Glutamatergic neuron (in vitro differentiated cells): ENCODE measurements at regions not wholly inside any gene's neighbourhood (a gene's known extent, or its start where the extent isn't known, plus 50 kb on each side); places are given as distances from the start of the nearest gene placed in this dataset.
"Not testable (repeated sequence)": the region's sequence is repeated elsewhere in the genome, so short reads cannot be mapped to it uniquely, and the experiment has no call there.

Source experiments
- DNase-seq: peaks from one replicate; pipeline ENCODE4 v3.0.0; 2022
- H3K27ac Mint-ChIP-seq: one replicate; pipeline ENCODE4 v1.8.0; 2020; ENCODE audit warnings: mild to moderate bottlenecking, mixed read lengths, inconsistent platforms; ENCODE audit not compliant: unreplicated experiment
- H3K27me3 Mint-ChIP-seq: one replicate; pipeline ENCODE4 v1.8.0; 2020; ENCODE audit warnings: mild to moderate bottlenecking, moderate library complexity, mixed read lengths, inconsistent platforms; ENCODE audit not compliant: unreplicated experiment
- H3K36me3 Mint-ChIP-seq: one replicate; pipeline ENCODE4 v1.8.0; 2020; ENCODE audit warnings: mild to moderate bottlenecking, mixed read lengths, inconsistent platforms; ENCODE audit not compliant: unreplicated experiment
- H3K4me1 Mint-ChIP-seq: one replicate; pipeline ENCODE4 v1.8.0; 2020; ENCODE audit warnings: mild to moderate bottlenecking, low read depth, mixed read lengths, inconsistent platforms; ENCODE audit not compliant: unreplicated experiment
- H3K4me3 Mint-ChIP-seq: one replicate; pipeline ENCODE4 v1.8.0; 2020; ENCODE audit warnings: mild to moderate bottlenecking, mixed read lengths, inconsistent platforms; ENCODE audit not compliant: unreplicated experiment
- H3K9me3 Mint-ChIP-seq: one replicate; pipeline ENCODE4 v1.8.0; 2020; ENCODE audit warnings: mild to moderate bottlenecking, moderate library complexity, mixed read lengths, inconsistent platforms; ENCODE audit not compliant: unreplicated experiment
- CTCF ChIP-seq: fragments of 200-600 bp; sonication (generic); IDR thresholded peaks from one replicate; pipeline ENCODE4 v1.5.0; 2021; ENCODE audit not compliant: partially characterized antibody, unreplicated experiment

DNA sequence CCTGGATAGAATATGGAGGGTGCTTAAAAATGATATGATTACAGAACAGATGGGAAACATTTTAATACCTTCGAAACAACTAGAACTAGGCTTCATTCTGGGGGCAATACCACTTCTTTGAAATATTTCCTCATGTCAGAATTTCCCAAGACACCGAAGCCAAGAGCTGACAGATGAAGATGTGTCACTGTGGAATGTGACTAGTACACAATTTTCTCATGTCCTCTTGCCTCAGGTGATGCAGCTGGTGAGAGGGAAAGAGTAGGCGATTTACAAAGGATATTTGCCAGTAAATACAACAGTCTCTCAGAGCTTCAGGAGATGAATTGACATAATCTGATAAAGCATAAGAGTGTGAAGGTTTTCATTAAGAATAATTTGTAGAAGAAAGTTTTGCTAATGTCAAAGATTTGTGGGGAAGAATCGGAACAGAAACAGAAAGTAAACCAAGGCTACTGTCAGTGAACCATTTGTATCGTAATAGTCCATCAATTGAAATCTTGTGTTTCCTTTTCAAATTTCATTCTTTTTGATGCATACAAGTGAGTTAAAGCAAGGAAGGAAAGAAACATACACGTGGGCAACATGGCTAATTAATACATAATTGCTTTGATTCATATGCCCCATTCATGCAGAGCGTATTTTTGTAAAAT, 164.7 kb upstream of the CCN2 start:
- H3K9me3 Mint-ChIP-seq: no peaks in the 10 kb centered on the region
- DNase-seq: no peak
- no peaks in the 10 kb centered on the region for H3K27me3 Mint-ChIP-seq
- H3K4me3 Mint-ChIP-seq: no peak overlapping the region
- no peak for TF ChIP-seq CTCF
- no peaks in the 10 kb centered on the region for H3K36me3 Mint-ChIP-seq
- no peak overlapping the region for H3K27ac Mint-ChIP-seq
- H3K4me1 Mint-ChIP-seq: no peaks in the 10 kb centered on the region

DNA sequence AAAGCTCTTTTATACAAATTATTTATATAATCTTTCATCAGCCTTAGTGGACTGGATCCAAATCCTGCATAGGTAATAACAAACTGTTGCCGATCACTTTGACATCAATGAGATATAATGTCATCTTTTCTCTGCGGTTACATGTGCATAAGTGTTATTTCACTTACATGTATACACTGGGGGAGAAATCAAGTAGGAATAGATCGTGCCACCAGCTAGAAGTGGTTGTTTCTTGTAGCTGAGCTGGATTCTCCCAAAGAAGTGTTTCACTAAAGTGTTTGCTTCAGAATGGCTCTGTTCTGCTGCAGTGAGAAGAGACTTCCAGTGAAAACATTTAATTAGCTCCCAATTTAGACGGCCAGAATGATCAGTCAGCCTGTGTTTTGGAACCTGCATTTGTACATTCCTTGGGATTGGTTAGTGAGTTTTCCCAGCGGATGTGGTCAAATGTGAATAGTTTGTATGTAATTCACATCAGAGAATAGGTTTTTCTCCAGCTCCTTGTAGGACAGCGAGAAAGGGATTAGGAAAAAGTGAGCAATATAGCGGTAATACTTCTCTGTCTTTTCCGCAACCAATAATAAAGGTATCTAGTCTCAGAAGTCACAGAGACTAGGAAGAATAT, 163.1 kb upstream of the CCN2 start:
- no peak for TF ChIP-seq CTCF
- no peak for DNase-seq

DNA sequence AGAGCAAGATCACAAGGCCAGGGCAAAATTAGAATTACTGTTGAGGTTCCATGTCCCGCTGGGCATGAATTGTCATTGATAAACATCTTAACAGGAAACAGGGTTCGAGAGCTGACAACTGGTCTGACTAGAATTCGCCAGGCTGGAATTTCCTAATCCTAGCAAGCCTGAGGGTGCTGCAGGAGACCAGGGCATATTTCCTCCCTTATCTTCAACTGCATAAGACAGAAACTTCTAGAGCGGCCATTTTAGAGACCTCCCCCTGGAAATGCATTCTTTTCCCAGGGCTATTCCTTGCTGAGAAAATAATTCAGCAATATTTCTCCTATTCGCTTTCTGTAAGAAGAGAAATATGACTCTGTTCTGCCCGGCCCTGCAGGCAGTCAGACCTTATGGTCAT, 158.6 kb upstream of the CCN2 start:
- H3K27me3 Mint-ChIP-seq, H3K4me3 Mint-ChIP-seq, DNase-seq, H3K27ac Mint-ChIP-seq, H3K9me3 Mint-ChIP-seq, H3K4me1 Mint-ChIP-seq: not testable (repeated sequence)
- peaks cover 10% of the 10 kb centered on the region for H3K36me3 Mint-ChIP-seq

More for the DNA sequence above, 163.1 kb upstream of the CCN2 start:
- no peak overlapping the region for H3K4me3 Mint-ChIP-seq
- no peaks in the 10 kb centered on the region for H3K4me1 Mint-ChIP-seq
- no peak overlapping the region for H3K27ac Mint-ChIP-seq
- peaks cover 9% of the 10 kb centered on the region for H3K36me3 Mint-ChIP-seq
- peaks cover 1% of the 10 kb centered on the region for H3K9me3 Mint-ChIP-seq
- no peaks in the 10 kb centered on the region for H3K27me3 Mint-ChIP-seq

GRCh38 chr6:132107896-132108295, 156.7 kb upstream of the CCN2 start:
- H3K4me1 Mint-ChIP-seq: no peaks in the 10 kb centered on the region
- no peak overlapping the region for H3K4me3 Mint-ChIP-seq
- no peak overlapping the region for H3K27ac Mint-ChIP-seq
- H3K27me3 Mint-ChIP-seq: no peaks in the 10 kb centered on the region
- H3K9me3 Mint-ChIP-seq: peaks cover 1% of the 10 kb centered on the region
- TF ChIP-seq CTCF: no peak
- H3K36me3 Mint-ChIP-seq: peaks cover 16% of the 10 kb centered on the region
- no peak for DNase-seq

DNA sequence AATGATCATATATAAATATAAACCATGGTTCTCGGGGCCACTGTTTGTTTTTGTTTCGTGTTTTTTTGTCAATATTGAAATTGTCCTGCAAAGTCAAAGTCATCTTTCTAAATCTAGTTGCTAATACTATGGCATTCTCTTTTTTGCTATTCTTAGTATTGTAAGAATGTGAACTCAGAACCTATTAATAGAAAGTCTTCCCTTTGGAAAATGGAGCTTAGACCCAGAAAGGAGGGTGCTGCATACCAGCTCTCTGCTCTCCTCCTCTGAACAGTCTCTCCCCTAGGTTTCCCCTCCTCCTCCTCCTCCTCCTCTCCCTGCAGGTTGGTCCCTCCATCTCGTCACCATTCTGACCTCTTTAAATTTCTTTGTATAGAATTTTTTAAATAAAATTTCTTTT, 150.4 kb upstream of the CCN2 start:
- no peak for DNase-seq
- TF ChIP-seq CTCF: no peak
- H3K9me3 Mint-ChIP-seq: peaks cover 2% of the 10 kb centered on the region
- no peaks in the 10 kb centered on the region for H3K27me3 Mint-ChIP-seq
- no peak overlapping the region for H3K4me3 Mint-ChIP-seq
- no peak overlapping the region for H3K27ac Mint-ChIP-seq
- H3K4me1 Mint-ChIP-seq: peaks cover 14% of the 10 kb centered on the region
- H3K36me3 Mint-ChIP-seq: peaks cover 6% of the 10 kb centered on the region
